K562 (cell line): ENCODE measurements at regions not wholly inside any gene's neighbourhood (a gene's known extent, or its start where the extent isn't known, plus 50 kb on each side); places are given as distances from the start of the nearest gene placed in this dataset.

Source experiments
- ATAC-seq: fragments of 200-7000 bp; cut with Tn5 transposase; 3 replicates; pipeline ENCODE4 v1.9.1; 2020; ENCODE audit warnings: moderate library complexity
- BruUV-seq: library from RNA; stranded (reverse); fragments of 400-500 nt; replicated peaks from 2 replicates; lab custom pipeline; 2021; lab: Mats Ljungman, UMichigan
- CTCF ChIA-PET: fragments of 300-600 bp; formaldehyde crosslinking; extraction: SDS; loops from one replicate; lab custom pipeline; 2021; ENCODE audit warnings: low intra/inter-chr PET ratio; lab: Yijun Ruan, JAX
- POLR2A ChIA-PET: fragments of 300-600, 350-650 bp; sonication (Branson Sonifier 250); formaldehyde crosslinking; extraction: SDS; loops from one replicate; lab custom pipeline; 2021; ENCODE audit warnings: antibody characterized with exemption, inconsistent platforms; lab: Yijun Ruan, JAX
- DNase-seq, 4 experiments: peaks; one replicate each; pipeline versions ENCODE4 v3.0.0 to v3.0.0-alpha.2; 2011 to 2018; ENCODE audit warnings: low spot score in 3 of 4, mixed read lengths in 3 of 4; ENCODE audit errors: extremely low read depth in 1 of 4
- FAIRE-seq: peaks from 2 replicates; lab custom pipeline; 2011; peaks lifted over from hg19 to GRCh38; lab: Jason Lieb, UNC
- H2AFZ ChIP-seq: 2 replicates; pipeline ENCODE4 v1.6.0; 2011; ENCODE audit warnings: low read depth, low read length, control low read depth, inconsistent platforms
- H3K27ac ChIP-seq: fragments of 200-600 bp; 3 replicates; pipeline ENCODE4 v1.8.0; 2011; ENCODE audit warnings: low read depth, mild to moderate bottlenecking, control low read depth, inconsistent platforms, low read length, moderate library complexity, mixed read lengths; ENCODE audit errors: extremely low read depth
- H3K27me3 ChIP-seq, 2 experiments: fragments of 300-600 bp in 1 of 2; 2 replicates in 1 of 2; 3 replicates in 1 of 2; pipeline versions ENCODE4 v1.6.0 to v1.8.0; 2011; ENCODE audit warnings: inconsistent platforms in 2 of 2, low read length in 2 of 2, mild to moderate bottlenecking in 1 of 2, mixed read lengths in 1 of 2, moderate library complexity in 1 of 2; ENCODE audit not compliant: control insufficient read depth in 2 of 2, insufficient read depth in 2 of 2
- H3K36me3 ChIP-seq: fragments of 300-600 bp; 3 replicates; pipeline ENCODE4 v1.8.0; 2011; ENCODE audit warnings: mild to moderate bottlenecking, low read length, inconsistent platforms; ENCODE audit not compliant: control insufficient read depth, insufficient read depth
- H3K4me1 ChIP-seq, 2 experiments: fragments of 200-600 bp in 1 of 2; replicated peaks in 1 of 2; 2 replicates in 1 of 2; 3 replicates in 1 of 2; pipeline versions ENCODE4 v1.5.1 to v1.8.0; 2011; ENCODE audit warnings: inconsistent platforms in 2 of 2, low read length in 2 of 2, mild to moderate bottlenecking in 1 of 2, mixed read lengths in 1 of 2, moderate library complexity in 1 of 2; ENCODE audit not compliant: control insufficient read depth in 2 of 2, insufficient read depth in 2 of 2
- H3K4me2 ChIP-seq: 2 replicates; pipeline ENCODE4 v1.6.1; 2011; ENCODE audit warnings: low read length, control low read depth, inconsistent platforms, mixed read lengths; ENCODE audit not compliant: insufficient read depth
- H3K4me3 ChIP-seq: fragments of 200-600 bp; sonication (generic), shearing (Covaris generic); 2 replicates; pipeline ENCODE4 v1.5.1; 2016; ENCODE audit warnings: control low read depth, inconsistent platforms
- H3K79me2 ChIP-seq: fragments of 200-600 bp; 3 replicates; pipeline ENCODE4 v1.8.0; 2011; ENCODE audit warnings: low read length, inconsistent platforms; ENCODE audit not compliant: control insufficient read depth, insufficient read depth
- H3K9ac ChIP-seq, 2 experiments: 2 replicates each; pipeline versions ENCODE4 v1.6.0 to v1.6.1; 2011; ENCODE audit warnings: low read depth in 2 of 2, low read length in 2 of 2, control low read depth in 1 of 2, inconsistent platforms in 1 of 2, mild to moderate bottlenecking in 1 of 2, mixed read lengths in 1 of 2; ENCODE audit not compliant: insufficient read depth in 1 of 2
- H3K9me1 ChIP-seq: one replicate; pipeline ENCODE4 v1.6.0; 2011; ENCODE audit warnings: inconsistent platforms, mild to moderate bottlenecking, low read length, moderate library complexity; ENCODE audit not compliant: control insufficient read depth, insufficient read depth
- H3K9me3 ChIP-seq: replicated peaks from 2 replicates; pipeline ENCODE4 v1.5.1; 2011; ENCODE audit warnings: low read depth, low read length, inconsistent platforms; ENCODE audit not compliant: control insufficient read depth, insufficient read depth
- H4K20me1 ChIP-seq: replicated peaks from 2 replicates; pipeline ENCODE4 v1.6.1; 2011; ENCODE audit warnings: low read length, inconsistent platforms, mixed read lengths; ENCODE audit not compliant: control insufficient read depth, insufficient read depth
- CEBPZ ChIP-seq: fragments of 150-350 bp; IDR thresholded peaks from 2 replicates; pipeline ENCODE4 v1.6.1; 2014; ENCODE audit warnings: low read depth, mild to moderate bottlenecking, low read length, borderline replicate concordance
- CREB5 ChIP-seq: fragments of 250-450 bp; sonication (Bioruptor Pico); IDR thresholded peaks from 2 replicates; pipeline ENCODE4 v1.5.0; 2020; ENCODE audit warnings: mild to moderate bottlenecking
- FOXJ3 ChIP-seq: sonication (generic); formaldehyde crosslinking; IDR thresholded peaks from 2 replicates; pipeline ENCODE4 v1.4.0; 2020; ENCODE audit warnings: mild to moderate bottlenecking, missing genetic modification reagents
- HDGF ChIP-seq: fragments of 450-650 bp; IDR thresholded peaks from 2 replicates; pipeline ENCODE4 v1.6.1; 2016
- IRF1 ChIP-seq: sonication (generic); formaldehyde crosslinking; IDR thresholded peaks from 2 replicates; pipeline ENCODE4 v1.8.0; 2022; ENCODE audit warnings: missing genetic modification reagents, mild to moderate bottlenecking, borderline replicate concordance
- MCM7 ChIP-seq, 2 experiments: fragments of 450-650 bp; IDR thresholded peaks; 2 replicates each; pipeline ENCODE4 v1.6.1; 2016 to 2018
- NKRF ChIP-seq: fragments of 450-650 bp; IDR thresholded peaks from 2 replicates; pipeline ENCODE4 v1.6.1; 2016; ENCODE audit warnings: borderline replicate concordance
- RBM34 ChIP-seq: fragments of 200-400 bp; formaldehyde crosslinking; IDR thresholded peaks from 2 replicates; pipeline ENCODE4 v1.6.1; 2018; ENCODE audit warnings: low read length, borderline replicate concordance; ENCODE audit not compliant: insufficient read depth
- SAFB2 ChIP-seq: fragments of 200-400 bp; formaldehyde crosslinking; IDR thresholded peaks from 2 replicates; pipeline ENCODE4 v1.6.1; 2018; ENCODE audit warnings: borderline replicate concordance, low read length, low read depth, moderate library complexity; ENCODE audit not compliant: severe bottlenecking
- ZNF75A ChIP-seq: fragments of 450-650 bp; formaldehyde crosslinking; IDR thresholded peaks from 2 replicates; pipeline ENCODE4 v1.4.0; 2020; ENCODE audit warnings: mild to moderate bottlenecking
- WGBS: fragments of 100-300 bp; shearing (Covaris generic); methylation state at CpG from one replicate; pipeline ENCODE4 v1.1.6; 2016; ENCODE audit warnings: low coverage, mixed read lengths; ENCODE audit not compliant: insufficient coverage; ENCODE audit errors: missing lambda C conversion rate; 5-methylcytosine and 5-hydroxymethylcytosine counted together
- in situ Hi-C: fragments of 300-500 bp; cut with MboI; formaldehyde crosslinking; loops from 4 replicates; pipeline ENCODE4 v1.15.0; 2018; ENCODE audit warnings: inconsistent platforms, mixed read lengths
- intact Hi-C: fragments of 100-400 bp; cut with micrococcal nuclease; formaldehyde crosslinking; loops from 2 replicates; pipeline ENCODE4 v1.14.2; 2022

- Histone ChIP-seq H2AFZ (no peak overlapping the region), H3K9me1 (no peaks in the 10 kb centered on the region), H3K9me3 (no peaks in the 10 kb centered on the region), H3K79me2 (no peaks in the 10 kb centered on the region), H3K9ac (no peak overlapping the region), H4K20me1 (no peaks in the 10 kb centered on the region)
- BruUV-seq = no TSS peak
- DNase-seq = no peak
- no peak for TF ChIP-seq MCM7 (IDR thresholded peaks at IDR 0.05)
- TF ChIP-seq FOXJ3 (CRISPR knock-in tag) = no peak
- no peak for TF ChIP-seq HDGF
- TF ChIP-seq ZNF75A (CRISPR knock-in tag) = no peak
- TF ChIP-seq CEBPZ = no peak
- TF ChIP-seq SAFB2 = no peak
- TF ChIP-seq NKRF = no peak
- no peak for TF ChIP-seq CREB5 (CRISPR knock-in tag)
- no peak for TF ChIP-seq RBM34
- TF ChIP-seq IRF1 (CRISPR knock-in tag) = no peak
- TF ChIP-seq, all 486 proteins: peak for 0
- FAIRE-seq (no peak), ATAC-seq (no peak)
- Histone ChIP-seq H3K4me1 (no peaks in the 10 kb centered on the region), H3K4me3 (no peak overlapping the region), H3K27ac (no peak overlapping the region), H3K27me3 (no peaks in the 10 kb centered on the region), H3K4me2 (no peak overlapping the region), H3K36me3 (no peaks in the 10 kb centered on the region)
- 0% methylated on average over 2 of the region's 2 CpGs for WGBS
- in situ Hi-C loops (no loop called here), intact Hi-C loops (no loop called here)
- ChIA-PET CTCF (no interaction called here), POLR2A (no interaction called here)
Observed at GRCh38 chr3:61450866-61451265, 110.5 kb upstream of the PTPRG start.
